RPMI7951 (cell line): ENCODE measurements at regions not wholly inside any gene's neighbourhood (a gene's known extent, or its start where the extent isn't known, plus 50 kb on each side); places are given as distances from the start of the nearest gene placed in this dataset.
"Not testable (repeated sequence)": the region's sequence is repeated elsewhere in the genome, so short reads cannot be mapped to it uniquely, and the experiment has no call there.

Experiments used
- DNase-seq: peaks from one replicate; pipeline ENCODE4 v3.0.0-alpha.2; 2012; ENCODE audit warnings: low read depth

DNA sequence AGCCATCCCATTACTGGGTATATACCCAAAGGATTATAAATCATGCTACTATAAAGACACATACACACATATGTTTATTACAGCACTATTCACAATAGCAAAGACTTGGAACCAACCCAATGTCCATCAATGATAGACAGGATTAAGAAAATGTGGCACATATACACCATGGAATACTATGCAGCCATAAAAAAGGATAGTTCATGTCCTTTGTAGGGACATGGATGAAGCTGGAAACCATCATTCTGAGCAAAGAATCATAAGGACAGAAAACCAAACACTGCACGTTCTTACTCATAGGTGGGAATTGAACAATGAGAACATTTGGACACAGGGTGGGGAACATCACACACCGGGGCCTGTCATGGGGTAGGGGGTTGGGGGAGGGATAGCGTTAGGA is 60.3 kb upstream of the NMU start:
- not testable (repeated sequence) for DNase-seq

DNA sequence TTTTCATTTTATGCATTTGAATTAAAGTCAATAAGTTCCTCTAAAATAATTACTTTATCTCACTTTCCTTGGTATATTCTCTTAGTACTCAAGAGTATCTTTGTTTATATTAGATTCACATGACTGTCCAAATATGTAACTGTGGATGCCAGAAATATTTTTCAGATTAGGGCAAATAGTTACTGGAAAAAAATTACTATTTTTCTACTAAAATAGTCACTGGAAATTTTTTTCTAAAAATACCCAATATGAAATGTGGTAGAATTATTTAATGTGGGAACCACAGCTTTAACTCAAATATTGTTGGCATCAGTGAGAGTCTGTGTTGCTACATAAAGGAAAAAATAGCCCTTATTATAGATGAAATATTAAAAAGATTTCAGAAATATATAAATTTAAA is 70.4 kb upstream of the NMU start:
- DNase-seq, result no peak

DNA sequence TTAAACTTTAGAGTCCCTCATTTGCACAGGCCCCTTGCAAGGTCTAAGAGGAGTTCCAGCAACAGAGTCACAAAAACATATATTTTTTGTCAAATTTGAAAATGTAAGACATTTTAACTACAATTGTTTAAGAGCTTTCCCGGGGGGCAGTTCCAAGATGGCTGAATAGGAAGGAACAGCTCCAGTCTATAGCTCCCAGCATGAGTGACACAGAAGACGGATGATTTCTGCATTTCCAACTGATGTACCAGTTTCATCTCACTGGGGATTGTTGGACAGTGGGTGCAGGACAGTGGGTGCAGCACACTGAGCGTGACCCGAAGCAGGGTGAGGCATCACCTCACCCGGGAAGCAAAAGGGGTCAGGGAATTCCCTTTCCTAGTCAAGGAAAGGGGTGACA is 71.4 kb upstream of the NMU start:
- DNase-seq, result no peak

DNA sequence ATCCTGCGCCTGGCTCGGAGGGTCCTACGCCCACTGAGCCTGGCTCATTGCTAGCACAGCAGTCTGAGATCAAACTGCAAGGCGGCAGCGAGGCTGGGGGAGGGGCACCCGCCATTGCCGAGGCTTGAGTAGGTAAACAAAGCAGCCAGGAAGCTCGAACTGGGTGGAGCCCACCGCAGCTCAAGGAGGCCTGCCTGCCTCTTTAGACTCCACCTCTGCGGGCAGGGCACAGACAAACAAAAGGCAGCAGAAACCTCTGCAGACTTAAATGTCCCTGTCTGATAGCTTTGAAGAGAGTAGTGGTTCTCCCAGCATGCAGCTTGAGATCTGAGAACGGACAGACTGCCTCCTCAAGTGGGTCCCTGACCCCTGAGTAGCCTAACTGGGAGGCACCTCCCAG is 71.9 kb upstream of the NMU start:
- DNase-seq, result not testable (repeated sequence)

DNA sequence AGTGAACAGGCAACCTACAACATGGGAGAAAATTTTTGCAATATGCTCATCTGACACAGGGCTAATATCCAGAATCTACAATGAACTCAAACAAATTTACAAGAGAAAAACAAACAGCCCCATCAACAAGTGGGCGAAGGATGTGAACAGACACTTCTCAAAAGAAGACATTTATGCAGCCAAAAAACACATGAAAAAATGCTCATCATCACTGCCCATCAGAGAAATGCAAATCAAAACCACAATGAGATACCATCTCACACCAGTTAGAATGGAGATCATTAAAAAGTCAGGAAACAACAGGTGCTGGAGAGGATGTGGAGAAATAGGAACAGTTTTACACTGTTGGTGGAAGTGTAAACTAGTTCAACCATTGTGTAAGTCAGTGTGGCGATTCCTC is 76.7 kb upstream of the NMU start:
- not testable (repeated sequence) for DNase-seq

DNA sequence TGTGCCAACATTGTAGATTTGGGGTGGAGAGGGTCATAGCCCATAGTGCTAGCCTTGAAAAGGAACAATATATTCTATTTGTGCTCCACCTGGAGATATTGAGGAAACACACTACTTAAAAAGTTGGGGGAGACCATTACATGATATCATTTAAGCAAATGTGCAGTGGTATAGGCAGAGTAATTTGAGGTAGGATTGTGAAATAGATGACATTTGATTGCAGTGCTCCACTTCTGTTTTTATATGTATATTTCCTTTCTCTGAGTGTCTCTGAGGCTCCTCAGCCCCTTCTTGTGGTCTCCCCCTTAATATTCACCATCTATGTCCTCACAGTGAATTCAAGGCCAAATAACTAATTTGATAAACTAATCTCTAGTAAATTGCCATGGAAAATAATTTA is 85.6 kb upstream of the NMU start:
- DNase-seq, result no peak

DNA sequence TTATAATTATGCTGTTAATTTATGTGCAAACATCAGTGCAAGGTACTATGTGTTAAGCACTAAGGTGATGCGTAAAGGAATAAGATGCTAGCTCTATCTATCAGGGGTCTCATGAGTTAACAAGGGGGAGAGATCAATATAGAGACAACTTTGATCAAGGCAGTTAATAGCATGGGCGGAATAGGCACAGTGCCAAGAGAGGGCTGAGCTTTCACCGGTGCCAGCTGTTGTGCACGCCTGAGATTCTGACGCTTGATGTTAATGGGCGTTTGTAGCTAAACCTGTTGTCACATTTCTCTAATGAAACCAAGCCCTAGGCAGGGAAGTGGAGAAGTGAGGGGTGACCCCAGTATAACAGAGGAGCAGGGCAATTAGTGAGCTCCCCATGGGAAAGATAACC is 86.0 kb upstream of the NMU start:
- DNase-seq, result no peak

DNA sequence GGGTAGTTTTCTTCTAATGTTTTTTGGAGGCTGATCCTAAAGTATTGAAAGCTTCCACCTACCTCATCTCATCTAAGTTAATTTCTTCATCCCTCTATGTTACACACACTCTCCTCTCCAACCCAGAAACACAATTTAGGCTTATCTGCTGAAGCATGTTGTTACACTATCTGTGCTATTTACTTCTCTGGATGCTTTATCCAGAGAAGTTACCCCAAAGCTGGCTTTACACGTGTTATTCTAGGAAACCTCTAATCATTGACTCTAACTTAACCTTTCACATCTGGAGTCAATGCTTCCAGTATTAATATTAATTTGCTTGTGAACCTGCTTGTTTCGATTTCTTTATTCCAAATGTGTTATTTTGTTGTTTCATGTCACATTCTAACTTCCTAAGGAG is 87.3 kb upstream of the NMU start:
- no peak for DNase-seq

DNA sequence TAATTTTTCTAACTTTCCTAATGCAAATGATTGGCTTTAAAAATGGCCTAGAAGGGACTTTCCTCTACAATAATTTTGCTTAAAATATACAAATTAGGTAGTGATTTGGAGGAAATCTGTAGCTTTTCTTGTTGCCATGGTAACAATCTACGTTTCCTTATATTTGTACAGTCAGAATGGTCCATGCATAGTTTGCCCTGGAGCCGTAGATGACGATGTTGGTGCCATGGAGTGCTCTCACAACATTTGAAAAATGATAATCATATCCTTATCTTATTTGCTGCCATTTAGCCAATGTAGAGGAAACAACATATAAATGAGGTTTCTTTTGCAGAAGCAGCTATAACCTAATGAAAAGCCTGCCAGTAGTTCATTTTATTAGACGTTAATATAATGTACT is 89.0 kb upstream of the NMU start:
- DNase-seq, result no peak

DNA sequence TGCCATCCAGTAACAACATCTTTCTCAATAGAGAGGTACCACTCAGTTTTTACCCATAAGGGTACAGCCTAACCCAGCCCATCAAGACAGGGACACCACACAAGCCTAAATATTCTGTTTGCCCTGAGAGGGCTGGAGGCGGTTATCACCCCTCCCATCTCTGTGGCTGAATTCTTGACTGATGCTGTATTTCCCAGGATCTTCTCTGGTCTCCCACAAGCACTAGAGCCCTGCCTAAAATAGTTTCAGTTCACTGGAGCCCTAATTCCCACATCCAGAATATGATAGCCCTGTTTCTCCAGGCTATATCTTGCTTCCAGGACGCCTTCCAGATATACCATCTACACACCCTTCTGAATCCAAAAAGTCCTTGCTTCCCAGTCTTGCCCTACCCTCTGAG is 91.6 kb upstream of the NMU start:
- no peak for DNase-seq

DNA sequence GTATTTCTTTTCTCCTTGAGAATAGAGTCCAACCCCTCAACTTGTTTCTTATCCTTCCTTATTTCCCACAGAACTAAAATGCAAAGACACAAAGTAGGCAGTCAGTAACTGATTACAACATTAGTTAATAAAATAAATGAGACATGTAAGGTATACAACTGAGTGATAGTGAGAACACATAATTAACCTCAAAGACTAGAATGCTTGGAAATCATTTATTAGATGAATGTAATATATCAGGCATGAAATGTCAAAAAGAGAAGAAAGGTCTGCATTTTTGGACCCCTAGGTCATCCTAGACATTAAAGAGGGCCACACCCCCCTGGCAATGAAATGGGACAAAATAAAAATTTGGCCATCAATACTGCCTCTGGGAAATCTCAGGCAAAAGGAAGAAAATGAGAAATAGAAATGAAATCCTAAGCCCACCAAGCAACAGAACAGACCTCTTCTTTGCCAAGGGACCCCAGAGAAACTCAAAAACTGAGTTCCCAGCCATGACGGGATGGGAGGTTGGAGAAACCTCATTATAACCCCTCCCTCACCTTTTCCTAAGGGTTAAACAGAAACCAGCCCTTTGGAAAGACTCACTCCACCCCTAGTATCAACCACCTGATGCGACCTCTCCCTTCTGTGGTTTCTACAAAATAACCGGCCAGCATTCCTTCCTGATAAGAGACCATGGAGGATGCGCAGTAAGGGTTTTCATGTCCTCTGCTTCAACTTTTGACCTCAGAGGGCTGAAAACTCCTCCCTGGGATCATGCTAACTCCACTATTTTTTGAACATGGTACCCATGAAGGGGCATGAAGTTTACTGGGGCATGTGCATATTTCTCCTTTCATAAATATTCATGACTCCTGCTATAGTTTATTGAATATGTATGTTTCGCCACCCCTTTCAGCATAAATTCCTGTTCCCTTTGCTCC is 90.0 kb upstream of the EXOC1L start:
- no peak for DNase-seq

DNA sequence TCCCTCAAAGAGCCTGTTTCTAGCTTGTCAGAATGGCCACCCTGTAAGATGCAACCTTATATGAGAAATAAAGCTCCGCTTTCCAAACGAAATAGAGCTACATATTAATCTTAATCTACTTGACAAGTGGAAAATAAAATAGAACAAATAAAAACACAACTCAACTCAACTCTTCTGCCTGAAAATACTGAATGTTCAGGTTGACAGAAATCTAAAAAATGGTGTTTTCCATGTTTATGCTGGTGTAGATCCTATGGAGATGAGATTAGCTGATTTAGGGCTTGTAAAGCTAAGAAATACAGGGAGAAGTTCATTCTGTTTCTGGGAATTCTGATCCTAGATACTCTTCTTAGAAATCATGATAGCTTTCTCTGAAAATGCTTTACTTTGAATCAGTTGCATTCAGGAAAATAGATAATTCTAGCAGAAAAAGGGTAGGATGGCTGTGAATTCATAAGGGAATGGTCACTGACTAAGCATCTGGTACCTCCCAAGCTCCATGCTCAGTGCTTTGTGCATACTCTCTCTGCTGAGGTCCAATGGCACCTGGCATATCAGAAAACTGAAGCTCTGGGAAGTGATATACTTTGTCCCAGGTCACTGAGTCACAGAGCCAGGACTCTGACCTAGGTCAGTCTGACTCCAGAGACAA is 89.2 kb upstream of the EXOC1L start:
- no peak for DNase-seq

DNA sequence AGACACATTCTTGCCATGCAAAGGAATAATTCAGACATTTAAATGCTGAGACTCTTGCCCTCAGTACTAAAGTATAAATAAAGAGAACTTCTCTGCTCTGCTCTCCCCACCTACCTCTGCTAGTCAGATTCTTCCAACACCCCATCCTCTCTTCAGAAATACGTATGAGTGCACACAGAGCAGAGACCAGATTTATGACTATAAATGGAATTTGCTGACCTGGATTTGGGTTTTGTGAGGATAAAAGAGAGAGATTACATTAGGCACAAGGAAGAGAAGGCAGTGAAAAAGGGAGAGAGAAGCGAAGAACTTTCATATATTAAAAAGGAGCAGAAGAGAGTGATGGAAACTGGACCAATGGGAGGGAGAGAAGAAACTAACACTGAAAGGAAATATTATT is 87.6 kb upstream of the EXOC1L start:
- no peak for DNase-seq

DNA sequence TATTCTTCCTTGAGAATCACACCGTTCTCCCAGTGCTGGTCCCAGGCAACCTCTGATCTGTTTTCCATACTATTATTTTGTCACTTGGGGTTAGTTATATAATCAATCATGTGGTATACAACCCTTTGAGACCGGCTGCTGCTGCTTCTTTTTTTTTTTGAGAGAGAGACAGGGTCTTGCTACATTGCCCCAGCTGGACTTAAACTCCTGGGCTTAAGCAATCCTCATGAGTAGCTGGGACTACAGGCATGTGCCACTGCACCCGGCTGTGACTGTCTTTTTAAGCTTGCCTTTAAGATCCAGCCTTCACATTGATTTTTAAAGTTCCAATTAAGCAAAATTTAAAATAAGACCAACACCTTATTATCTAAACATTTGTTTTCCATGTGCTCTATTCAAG is 86.7 kb upstream of the EXOC1L start:
- no peak for DNase-seq

DNA sequence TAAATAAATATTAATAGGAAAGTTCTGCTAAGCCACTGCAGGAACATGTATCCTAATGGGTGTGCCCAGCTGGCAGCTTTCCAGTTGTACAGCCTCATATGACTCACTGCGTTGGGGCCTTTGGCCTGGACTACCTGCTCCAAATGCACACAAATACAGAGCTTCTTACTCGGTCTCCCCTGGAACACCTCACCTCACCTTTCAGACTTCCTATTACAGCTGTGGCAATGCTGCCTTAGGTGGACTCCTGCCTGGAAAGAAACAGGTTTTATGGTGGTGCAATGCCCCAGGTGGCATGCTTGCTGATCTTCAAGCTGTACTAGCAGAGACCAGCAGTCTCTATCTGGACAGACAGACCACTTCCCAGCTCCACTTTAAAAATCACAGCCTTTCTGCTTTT is 85.7 kb upstream of the EXOC1L start:
- DNase-seq, result peak; percentile 71

DNA sequence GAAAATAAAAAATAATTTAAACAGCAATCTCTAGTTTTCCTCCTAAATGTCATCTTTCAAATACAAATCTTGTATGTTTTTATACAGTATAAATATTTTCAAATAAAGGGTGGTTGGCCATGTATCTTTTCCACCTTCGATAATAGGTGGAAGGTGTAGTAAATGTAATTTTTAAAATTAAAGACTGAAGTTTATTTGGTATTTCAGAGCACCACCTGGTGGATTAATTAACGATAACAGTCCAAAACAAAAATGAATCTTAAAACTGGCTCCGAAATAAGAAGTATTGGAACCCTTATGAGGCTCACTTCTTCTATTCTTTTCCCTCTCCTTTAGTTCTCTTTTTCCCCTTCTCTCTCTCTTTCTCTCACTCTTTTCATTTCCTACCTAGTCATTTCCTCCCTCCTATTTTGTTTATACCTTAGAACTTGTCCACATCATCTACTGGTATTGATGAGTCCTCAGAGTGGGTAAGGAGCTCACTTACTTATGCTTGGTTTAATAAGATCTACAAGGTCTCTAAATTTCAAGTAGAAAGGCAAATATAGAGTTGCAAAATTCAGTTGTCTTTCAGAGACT is 82.9 kb upstream of the EXOC1L start:
- DNase-seq, result no peak

DNA sequence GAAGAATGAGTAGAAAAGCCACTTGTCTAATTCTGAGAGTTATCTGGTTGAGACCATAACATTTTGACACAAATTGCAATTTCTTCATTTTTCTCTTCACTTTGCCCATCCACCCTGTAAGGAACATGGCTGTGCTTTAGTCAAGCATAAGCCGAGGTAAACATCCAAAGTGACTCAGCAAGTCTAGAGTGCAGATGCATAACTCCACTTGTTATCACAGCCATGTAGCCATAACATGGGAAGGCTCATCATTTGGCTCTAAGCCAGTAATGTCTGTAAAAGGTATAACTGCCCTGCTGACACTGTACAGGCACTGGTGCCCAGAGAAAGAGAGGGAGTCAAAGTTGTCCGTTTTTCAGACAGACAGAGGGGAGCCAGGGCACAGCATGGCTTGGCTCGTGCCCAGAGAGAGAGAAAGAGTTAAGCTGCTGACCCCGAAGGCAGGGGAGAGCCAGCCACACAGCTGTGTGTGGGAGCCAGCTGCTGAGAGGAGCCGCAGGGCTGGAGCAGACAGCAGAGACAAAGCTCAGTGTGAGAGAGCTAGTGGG is 76.9 kb upstream of the EXOC1L start:
- peak; percentile 56 for DNase-seq

DNA sequence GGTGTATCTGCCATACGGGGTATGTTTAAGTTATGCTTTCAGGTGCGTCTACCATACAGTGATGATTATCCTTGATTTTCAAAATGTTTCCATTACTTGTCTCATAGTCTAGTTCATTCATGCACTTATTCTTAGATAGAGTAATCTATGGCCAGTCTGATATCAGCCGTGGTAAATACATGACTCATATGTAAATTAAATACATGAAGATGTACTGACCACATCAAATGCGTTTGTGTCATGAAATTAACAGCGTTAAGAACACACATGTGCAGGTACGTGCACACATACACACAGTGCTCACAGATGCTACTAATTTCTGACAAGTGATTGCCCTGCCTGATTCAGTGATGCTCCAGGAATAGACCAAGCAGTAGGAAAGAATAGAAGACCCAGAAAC is 75.2 kb upstream of the EXOC1L start:
- DNase-seq, result no peak

DNA sequence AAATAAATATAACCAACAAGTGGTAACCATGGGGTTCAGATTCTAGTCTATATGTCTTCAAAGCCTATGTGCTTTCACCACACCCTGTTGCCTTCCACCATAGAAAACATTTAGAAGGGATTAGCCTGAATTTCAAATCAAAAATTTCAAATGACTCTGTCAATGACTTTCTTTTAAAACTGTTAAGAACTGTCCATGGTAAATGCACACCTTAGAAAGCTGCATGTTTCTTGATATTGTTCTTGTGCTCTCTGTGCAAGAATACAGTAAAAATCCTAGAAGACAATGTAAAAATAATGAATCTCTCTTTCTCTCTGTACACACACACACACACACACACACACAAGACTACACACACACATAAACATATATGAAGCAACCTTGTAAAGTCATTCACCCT is 74.6 kb upstream of the EXOC1L start:
- DNase-seq, result no peak

DNA sequence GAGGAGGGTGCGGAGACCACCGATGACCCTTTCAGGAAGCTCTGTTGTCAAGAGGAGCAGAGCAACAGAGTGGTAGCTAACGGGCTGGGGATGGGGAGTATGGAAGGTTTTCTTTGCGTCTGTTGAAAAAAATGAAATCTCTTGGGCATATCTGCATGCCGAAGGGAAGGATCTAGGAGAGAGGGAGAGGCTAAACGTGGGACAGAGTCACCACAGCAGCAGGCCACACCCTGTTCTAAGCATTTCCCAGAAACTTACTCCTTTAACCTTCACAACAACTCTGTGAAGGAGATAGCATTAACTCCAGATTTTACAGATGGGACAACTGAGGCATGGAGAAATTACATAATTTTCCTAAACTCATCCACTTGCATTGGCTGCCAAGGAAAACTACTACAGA is 71.8 kb upstream of the EXOC1L start:
- DNase-seq, result no peak

DNA sequence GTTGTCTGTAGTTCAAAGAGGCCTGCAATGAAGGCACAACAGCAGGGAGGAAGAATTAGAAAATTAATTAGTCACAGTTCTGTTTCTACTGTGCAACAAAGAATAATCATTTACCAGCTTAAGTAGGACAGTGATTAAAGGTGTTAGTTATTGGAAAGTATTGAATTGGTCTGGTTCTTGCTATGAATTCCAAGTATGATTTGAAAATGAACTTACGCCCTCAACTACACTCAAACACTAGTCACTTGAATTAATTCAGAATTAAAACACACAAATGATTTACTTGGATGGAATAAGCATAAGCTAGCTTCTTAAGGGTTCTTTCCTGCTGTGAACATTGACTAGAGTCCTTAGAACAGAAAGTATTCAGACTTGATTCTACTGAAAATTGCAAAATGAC is 69.9 kb upstream of the EXOC1L start:
- no peak for DNase-seq

DNA sequence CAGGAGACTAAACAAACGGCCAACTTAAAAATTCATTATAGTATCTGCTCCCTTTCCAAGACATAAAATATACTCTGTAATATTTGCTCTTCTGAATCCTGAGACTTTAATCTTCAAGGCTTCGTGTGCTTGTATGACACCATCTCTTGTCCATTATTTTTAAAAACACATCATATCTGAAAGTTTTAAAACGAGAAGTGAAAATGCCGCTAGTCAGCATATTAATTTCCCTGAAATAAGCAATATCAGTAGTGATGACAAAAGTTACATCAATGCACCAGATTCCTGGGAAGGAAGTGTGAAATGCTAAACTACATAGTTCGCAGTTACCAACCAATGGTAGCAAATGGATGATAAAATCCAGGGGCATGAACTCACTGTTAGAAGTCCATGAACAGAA is 66.8 kb upstream of the EXOC1L start:
- DNase-seq, result no peak

DNA sequence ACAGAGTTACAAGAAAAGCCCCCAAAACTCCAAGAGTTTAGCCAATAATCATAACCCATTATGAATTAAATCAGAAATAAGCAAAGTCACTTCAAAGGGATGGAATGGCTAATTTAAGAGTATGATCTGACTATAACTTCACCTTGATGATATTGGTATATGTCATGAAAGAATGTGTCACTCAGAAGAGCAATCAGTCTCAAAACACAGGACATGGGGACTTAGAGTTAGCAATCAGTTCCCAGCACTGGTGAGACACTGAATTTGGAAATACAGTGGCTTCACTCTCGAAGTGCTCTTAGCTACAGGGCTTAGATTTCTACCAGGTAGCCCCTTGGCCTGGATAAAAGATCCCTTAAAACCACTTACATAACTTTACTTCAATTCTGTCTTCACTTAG is 65.7 kb upstream of the EXOC1L start:
- no peak for DNase-seq
